ENCODE measurements at regions not wholly inside any gene's neighbourhood (a gene's known extent, or its start where the extent isn't known, plus 50 kb on each side); places are given as distances from the start of the nearest gene placed in this dataset.
"Not testable (repeated sequence)": the region's sequence is repeated elsewhere in the genome, so short reads cannot be mapped to it uniquely, and the experiment has no call there.

- TF ChIP-seq ZNF624 (tag by site-specific recombination; IDR thresholded peaks at IDR 0.05), result no peak
- ChIA-PET CTCF (interaction anchor here (0.7 to 0.8 kb wide), 2 partner anchors 432 to 563 kb away, joined by 3 read pairs; no protein-coding TSS in a partner anchor), POLR2A (no interaction called here)
Observed at GRCh38 chr12:84397846-84398245, 514.8 kb downstream of the SLC6A15 start.

GRCh38 chr12:84397263-84397662, 515.3 kb downstream of the SLC6A15 start:
- ChIA-PET CTCF (interaction anchor here (0.7 to 0.8 kb wide), 2 partner anchors 431 to 562 kb away, joined by 3 read pairs; no protein-coding TSS in a partner anchor), POLR2A (no interaction called here)
- no peaks in the 10 kb centered on the region for H3K4me1 ChIP-seq (ENCODE audit: control insufficient read depth, insufficient read depth, low read length)
- no peak overlapping the region for H3K27ac ChIP-seq (ENCODE audit: extremely low read depth, low read depth, low read length)
- no peak for TF ChIP-seq ZNF610 (tag by site-specific recombination; IDR thresholded peaks at IDR 0.05; ENCODE audit: borderline replicate concordance)
- no peak for TF ChIP-seq PRDM2 (tag by site-specific recombination; IDR thresholded peaks at IDR 0.05; ENCODE audit: borderline replicate concordance)
- peak; percentile 25 for TF ChIP-seq ZNF654 (tag by site-specific recombination; IDR thresholded peaks at IDR 0.05; ENCODE audit: low read depth)
- H3K4me3 ChIP-seq (ENCODE audit: low read depth, low read length), result no peak overlapping the region
- no peaks in the 10 kb centered on the region for H3K9me3 ChIP-seq (ENCODE audit: control insufficient read depth, insufficient read depth, low read depth, low read length)
- no peaks in the 10 kb centered on the region for H3K36me3 ChIP-seq (ENCODE audit: control insufficient read depth in 2 of 2, insufficient read depth in 1 of 2, low read length in 2 of 2)

More at GRCh38 chr12:84397846-84398245, 514.8 kb downstream of the SLC6A15 start:
- Histone ChIP-seq H3K4me3 (ENCODE audit: low read depth, low read length) (no peak overlapping the region), H3K4me1 (ENCODE audit: control insufficient read depth, insufficient read depth, low read length) (no peaks in the 10 kb centered on the region), H3K9me3 (ENCODE audit: control insufficient read depth, insufficient read depth, low read depth, low read length) (no peaks in the 10 kb centered on the region), H3K36me3 (ENCODE audit: control insufficient read depth in 2 of 2, insufficient read depth in 1 of 2, low read length in 2 of 2) (no peaks in the 10 kb centered on the region), H3K27ac (ENCODE audit: extremely low read depth, low read depth, low read length) (no peak overlapping the region)

- H3K27ac ChIP-seq (ENCODE audit: extremely low read depth, low read depth, low read length); H3K4me3 ChIP-seq (ENCODE audit: low read depth, low read length); H3K36me3 ChIP-seq (ENCODE audit: control insufficient read depth in 2 of 2, insufficient read depth in 1 of 2, low read length in 2 of 2); H3K4me1 ChIP-seq (ENCODE audit: control insufficient read depth, insufficient read depth, low read length); H3K9me3 ChIP-seq (ENCODE audit: control insufficient read depth, insufficient read depth, low read depth, low read length); POLR2A ChIA-PET: not testable (repeated sequence)
- CTCF ChIA-PET, result interaction anchor here (0.6 kb wide), 1 partner anchor 148 kb away, joined by 4 read pairs; no protein-coding TSS in a partner anchor
Observed at GRCh38 chr12:84391176-84391575, 521.4 kb downstream of the SLC6A15 start.

GRCh38 chr12:84384384-84384783, 528.2 kb downstream of the SLC6A15 start:
- CTCF ChIA-PET, result no interaction called here
- no peaks in the 10 kb centered on the region for H3K9me3 ChIP-seq (ENCODE audit: control insufficient read depth, insufficient read depth, low read depth, low read length)
- no peak overlapping the region for H3K4me3 ChIP-seq (ENCODE audit: low read depth, low read length)
- no peaks in the 10 kb centered on the region for H3K36me3 ChIP-seq (ENCODE audit: control insufficient read depth in 2 of 2, insufficient read depth in 1 of 2, low read length in 2 of 2)
- H3K27ac ChIP-seq (ENCODE audit: extremely low read depth, low read depth, low read length), result no peak overlapping the region
- TF ChIP-seq ZNF501 (tag by site-specific recombination; IDR thresholded peaks at IDR 0.05) (no peak), ZNF558 (tag by site-specific recombination; IDR thresholded peaks at IDR 0.05) (no peak), ZNF211 (tag by site-specific recombination; IDR thresholded peaks at IDR 0.05; ENCODE audit: low read depth) (no peak), ZNF302 (tag by site-specific recombination; IDR thresholded peaks at IDR 0.05; ENCODE audit: low read depth) (no peak), ZNF677 (tag by site-specific recombination; IDR thresholded peaks at IDR 0.05) (no peak), ZNF16 (tag by site-specific recombination; IDR thresholded peaks at IDR 0.05; ENCODE audit: low read depth) (no peak), ZBTB48 (tag by site-specific recombination; IDR thresholded peaks at IDR 0.05) (no peak), ZNF423 (tag by site-specific recombination; IDR thresholded peaks at IDR 0.05) (no peak), SP7 (tag by site-specific recombination; IDR thresholded peaks at IDR 0.05) (no peak), ZNF26 (tag by site-specific recombination; IDR thresholded peaks at IDR 0.05) (no peak), MZF1 (tag by site-specific recombination; IDR thresholded peaks at IDR 0.05; ENCODE audit: borderline replicate concordance) (no peak), ZBTB44 (tag by site-specific recombination; IDR thresholded peaks at IDR 0.05) (no peak), INSM2 (tag by site-specific recombination; IDR thresholded peaks at IDR 0.05) (no peak)
- no peaks in the 10 kb centered on the region for H3K4me1 ChIP-seq (ENCODE audit: control insufficient read depth, insufficient read depth, low read length)
- POLR2A ChIA-PET, result no interaction called here
